A673 (cell line): ENCODE measurements at regions not wholly inside any gene's neighbourhood (a gene's known extent, or its start where the extent isn't known, plus 50 kb on each side); places are given as distances from the start of the nearest gene placed in this dataset.

Experiments used
- BruUV-seq: library from RNA; stranded (reverse); fragments of 400-500 nt; replicated peaks from 2 replicates; lab custom pipeline; 2021; lab: Mats Ljungman, UMichigan
- CTCF ChIA-PET: fragments of 300-600 bp; sonication (Branson Sonifier 250); formaldehyde crosslinking; loops from one replicate; lab custom pipeline; 2022; ENCODE audit warnings: antibody characterized with exemption; lab: Charles Lee
- POLR2A ChIA-PET: fragments of 300-600 bp; sonication (Branson Sonifier 250); formaldehyde crosslinking; loops from one replicate; lab custom pipeline; 2022; ENCODE audit warnings: antibody characterized with exemption; ENCODE audit not compliant: low non-redundant PET; lab: Charles Lee
- DNase-seq: peaks from one replicate; pipeline ENCODE4 v3.0.0-alpha.2; 2015; ENCODE audit warnings: low spot score
- H3K27ac ChIP-seq: fragments of 200-600 bp; sonication (generic); 2 replicates; pipeline ENCODE4 v1.5.1; 2016; ENCODE audit warnings: mixed run types, low read depth, mild to moderate bottlenecking, mixed read lengths, antibody characterized with exemption, low read length; ENCODE audit not compliant: poor library complexity, severe bottlenecking
- H3K27me3 ChIP-seq: fragments of 200-600 bp; sonication (generic); replicated peaks from 2 replicates; pipeline ENCODE4 v1.6.1; 2017; ENCODE audit warnings: mixed run types, low read depth, mild to moderate bottlenecking, mixed read lengths, antibody characterized with exemption, low read length; ENCODE audit not compliant: insufficient read depth, poor library complexity
- H3K36me3 ChIP-seq: fragments of 200-600 bp; sonication (generic); 2 replicates; pipeline ENCODE4 v1.6.1; 2016; ENCODE audit warnings: mixed run types, mild to moderate bottlenecking, mixed read lengths, antibody characterized with exemption, low read length; ENCODE audit not compliant: insufficient read depth, poor library complexity, severe bottlenecking
- H3K4me1 ChIP-seq: fragments of 200-600 bp; sonication (generic); 2 replicates; pipeline ENCODE4 v1.6.1; 2017; ENCODE audit warnings: mixed run types, mild to moderate bottlenecking, mixed read lengths, antibody characterized with exemption, low read length; ENCODE audit not compliant: insufficient read depth, poor library complexity, severe bottlenecking
- H3K4me3 ChIP-seq: fragments of 200-600 bp; sonication (generic); 2 replicates; pipeline ENCODE4 v1.5.1; 2016; ENCODE audit warnings: low read depth, mixed run types, mild to moderate bottlenecking, mixed read lengths, low read length; ENCODE audit not compliant: poor library complexity, severe bottlenecking
- H3K9me3 ChIP-seq: fragments of 200-600 bp; sonication (generic); 2 replicates; pipeline ENCODE4 v1.6.1; 2016; ENCODE audit warnings: mixed run types, low read depth, mild to moderate bottlenecking, mixed read lengths, antibody characterized with exemption, low read length; ENCODE audit not compliant: poor library complexity, severe bottlenecking
- CTCF ChIP-seq: fragments of 300-800, 200-600 bp; sonication (generic); conservative IDR thresholded peaks from 2 replicates; pipeline ENCODE4 v1.5.1; 2017; ENCODE audit warnings: low read depth, mild to moderate bottlenecking, antibody characterized with exemption, low read length, moderate library complexity, mixed read lengths
- EZH2 ChIP-seq: fragments of 200-600 bp; sonication (generic); IDR thresholded peaks from 2 replicates; pipeline ENCODE4 v1.6.1; 2017; ENCODE audit warnings: borderline replicate concordance, low read depth, mild to moderate bottlenecking, mixed read lengths, antibody characterized with exemption, low read length; ENCODE audit not compliant: poor library complexity, severe bottlenecking
- intact Hi-C: fragments of 100-400 bp; cut with micrococcal nuclease; formaldehyde crosslinking; loops from one replicate; pipeline ENCODE4 v1.10.0; 2022; ENCODE audit not compliant: unreplicated experiment

DNA sequence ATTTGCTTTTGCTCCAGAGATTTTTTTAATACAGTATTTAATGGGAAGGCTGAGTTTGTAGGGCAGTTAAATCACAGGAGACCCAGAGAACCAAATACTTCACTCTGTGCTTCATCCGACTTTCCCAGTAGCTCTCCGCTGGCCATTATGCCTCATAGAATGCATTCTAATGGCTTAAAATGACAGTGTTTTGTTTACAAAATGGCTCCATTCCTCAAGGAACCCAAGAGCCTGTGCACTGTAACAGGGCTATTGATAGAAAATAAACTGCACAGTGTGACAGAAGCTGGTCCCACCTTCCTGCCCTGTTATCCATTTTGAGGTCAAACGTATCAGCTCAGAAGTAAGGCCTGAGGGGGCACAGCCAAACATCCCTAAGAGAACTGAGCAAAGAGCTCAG lies 136.5 kb downstream of the RAP2A start:
- ChIA-PET CTCF (no interaction called here), POLR2A (interaction anchor here (0.5 kb wide), 1 partner anchor 429 kb away, joined by 3 read pairs; no protein-coding TSS in a partner anchor)
- Histone ChIP-seq H3K27ac (no peak overlapping the region), H3K4me3 (no peak overlapping the region), H3K9me3 (no peaks in the 10 kb centered on the region), H3K4me1 (peaks cover 44% of the 10 kb centered on the region), H3K36me3 (no peaks in the 10 kb centered on the region), H3K27me3 (no peaks in the 10 kb centered on the region)
- TF ChIP-seq CTCF: no peak
- TF ChIP-seq EZH2: no peak
- BruUV-seq: no TSS peak
- intact Hi-C loops: loop anchor here (10.0 kb wide), 2 partner anchors 206 to 456 kb away; no protein-coding TSS in a partner anchor
- no peak for DNase-seq

DNA sequence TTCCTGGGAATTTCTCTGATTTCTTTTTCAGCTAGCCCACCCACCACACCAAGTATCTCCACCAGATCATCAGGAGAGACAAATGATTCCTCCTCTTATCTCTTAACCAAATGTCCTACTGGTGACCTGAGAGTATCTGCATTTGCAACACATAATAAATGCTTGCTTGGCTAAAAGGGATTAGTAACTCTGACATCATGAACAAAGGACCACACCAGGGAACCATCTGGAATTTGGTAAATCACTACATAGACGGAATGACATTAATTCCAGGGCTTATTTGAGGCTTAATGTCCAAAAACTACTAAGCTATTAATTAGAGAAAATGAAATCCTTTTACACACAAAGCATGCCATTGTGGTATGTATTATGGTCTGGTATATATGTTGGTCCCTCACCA lies 139.0 kb downstream of the RAP2A start:
- no TSS peak for BruUV-seq
- CTCF ChIA-PET: no interaction called here
- Histone ChIP-seq H3K4me1 (peaks cover 43% of the 10 kb centered on the region), H3K4me3 (no peak overlapping the region), H3K9me3 (no peaks in the 10 kb centered on the region), H3K36me3 (no peaks in the 10 kb centered on the region), H3K27me3 (no peaks in the 10 kb centered on the region), H3K27ac (peak overlapping the region; percentile 64)
- DNase-seq: peak; percentile 84
- no peak for TF ChIP-seq EZH2
- no peak for TF ChIP-seq CTCF
- POLR2A ChIA-PET: no interaction called here
- intact Hi-C loops: loop anchor here (10.0 kb wide), 2 partner anchors 208 to 458 kb away; no protein-coding TSS in a partner anchor

- H3K4me1 ChIP-seq: peaks cover 23% of the 10 kb centered on the region
- TF ChIP-seq EZH2 (no peak), CTCF (peak; percentile 78)
- H3K9me3 ChIP-seq: no peaks in the 10 kb centered on the region
- H3K27me3 ChIP-seq: no peaks in the 10 kb centered on the region
- ChIA-PET POLR2A (no interaction called here), CTCF (no interaction called here)
- no peak overlapping the region for H3K27ac ChIP-seq
- intact Hi-C loops: loop anchor here (2.0 to 10.0 kb wide), 3 partner anchors 142 to 460 kb away; no protein-coding TSS in a partner anchor
- H3K36me3 ChIP-seq: no peaks in the 10 kb centered on the region
- no peak overlapping the region for H3K4me3 ChIP-seq
- DNase-seq: peak; percentile 83
- no TSS peak for BruUV-seq
Measured at GRCh38 chr13:97574926-97575325, 141.0 kb downstream of the RAP2A start.
